ENCODE measurements at regions not wholly inside any gene's neighbourhood (a gene's known extent, or its start where the extent isn't known, plus 50 kb on each side); places are given as distances from the start of the nearest gene placed in this dataset.

- TF ChIP-seq, protein P1, sequence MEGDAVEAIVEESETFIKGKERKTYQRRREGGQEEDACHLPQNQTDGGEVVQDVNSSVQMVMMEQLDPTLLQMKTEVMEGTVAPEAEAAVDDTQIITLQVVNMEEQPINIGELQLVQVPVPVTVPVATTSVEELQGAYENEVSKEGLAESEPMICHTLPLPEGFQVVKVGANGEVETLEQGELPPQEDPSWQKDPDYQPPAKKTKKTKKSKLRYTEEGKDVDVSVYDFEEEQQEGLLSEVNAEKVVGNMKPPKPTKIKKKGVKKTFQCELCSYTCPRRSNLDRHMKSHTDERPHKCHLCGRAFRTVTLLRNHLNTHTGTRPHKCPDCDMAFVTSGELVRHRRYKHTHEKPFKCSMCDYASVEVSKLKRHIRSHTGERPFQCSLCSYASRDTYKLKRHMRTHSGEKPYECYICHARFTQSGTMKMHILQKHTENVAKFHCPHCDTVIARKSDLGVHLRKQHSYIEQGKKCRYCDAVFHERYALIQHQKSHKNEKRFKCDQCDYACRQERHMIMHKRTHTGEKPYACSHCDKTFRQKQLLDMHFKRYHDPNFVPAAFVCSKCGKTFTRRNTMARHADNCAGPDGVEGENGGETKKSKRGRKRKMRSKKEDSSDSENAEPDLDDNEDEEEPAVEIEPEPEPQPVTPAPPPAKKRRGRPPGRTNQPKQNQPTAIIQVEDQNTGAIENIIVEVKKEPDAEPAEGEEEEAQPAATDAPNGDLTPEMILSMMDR (IDR thresholded peaks at IDR 0.05 in 2 of 3, conservative IDR thresholded peaks at IDR 0.05 in 1 of 3; ENCODE audit: control insufficient read depth in 2 of 3, extremely low read depth in 1 of 3, insufficient read depth in 1 of 3, low read depth in 3 of 3, low read length in 3 of 3), result no peak
- TF ChIP-seq, protein P2, sequence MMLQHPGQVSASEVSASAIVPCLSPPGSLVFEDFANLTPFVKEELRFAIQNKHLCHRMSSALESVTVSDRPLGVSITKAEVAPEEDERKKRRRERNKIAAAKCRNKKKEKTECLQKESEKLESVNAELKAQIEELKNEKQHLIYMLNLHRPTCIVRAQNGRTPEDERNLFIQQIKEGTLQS (IDR thresholded peaks at IDR 0.05; ENCODE audit: borderline replicate concordance, extremely low read depth, low read depth, low read length), result no peak
- TF ChIP-seq SMAD1 (IDR thresholded peaks at IDR 0.05; ENCODE audit: low read depth, partially characterized antibody), result no peak
Observed at GRCh38 chr18:22822841-22823508, 110.2 kb upstream of the RBBP8 start.

Measured in GM12878 (cell line).